Mammary epithelial cell (primary cell): ENCODE measurements at regions not wholly inside any gene's neighbourhood (a gene's known extent, or its start where the extent isn't known, plus 50 kb on each side); places are given as distances from the start of the nearest gene placed in this dataset.

Source experiments
- EZH2 ChIP-seq: IDR thresholded peaks from 2 replicates; pipeline ENCODE4 v1.6.1; 2012; ENCODE audit warnings: low read length, inconsistent platforms, borderline replicate concordance
- TF ChIP-seq, protein P1 (sequence below), 2 donors: IDR thresholded peaks in 1 of 2; conservative IDR thresholded peaks in 1 of 2; 2 replicates each; pipeline ENCODE4 v1.5.1; 2011 to 2012; ENCODE audit warnings: inconsistent platforms in 2 of 2, low read length in 2 of 2, mild to moderate bottlenecking in 2 of 2, control low read depth in 1 of 2, low read depth in 1 of 2; ENCODE audit not compliant: insufficient read depth in 1 of 2; ENCODE audit errors: extremely low read depth in 1 of 2

DNA sequence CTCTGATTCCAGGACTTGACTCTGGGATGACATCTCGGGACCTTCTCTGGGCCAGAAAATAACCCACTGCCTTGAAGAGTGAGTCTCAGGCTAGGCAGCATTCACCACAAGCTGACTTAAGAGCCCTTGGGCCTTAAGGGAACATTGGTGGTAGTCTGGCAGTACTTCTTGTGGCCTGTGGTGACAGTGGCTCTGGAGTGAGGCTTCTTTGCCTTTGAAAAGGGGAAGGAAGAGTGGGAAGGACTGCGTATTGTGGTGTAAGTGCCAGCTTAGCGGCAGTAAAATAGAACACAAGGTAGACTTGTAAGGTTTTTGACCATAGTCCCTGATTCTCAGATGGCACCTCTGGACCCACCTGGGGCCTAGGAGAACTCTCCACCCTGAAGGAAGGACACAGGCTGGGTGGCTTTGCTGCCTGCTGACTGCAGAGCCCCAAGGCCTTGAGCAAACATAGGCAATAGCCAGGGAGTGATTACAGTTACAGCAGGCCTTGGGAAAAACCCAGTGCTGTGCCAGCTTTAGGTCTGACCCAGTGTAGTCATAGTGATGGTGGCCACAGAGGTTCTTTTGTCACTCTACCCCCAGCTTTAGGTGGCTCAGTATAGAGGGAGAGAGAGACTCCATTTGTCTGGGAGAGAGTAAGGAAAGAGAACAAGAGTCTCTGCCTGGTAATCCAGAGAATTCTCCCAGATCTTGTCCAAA is 483.9 kb downstream of the SH2D4B start:
- TF ChIP-seq, protein P1, sequence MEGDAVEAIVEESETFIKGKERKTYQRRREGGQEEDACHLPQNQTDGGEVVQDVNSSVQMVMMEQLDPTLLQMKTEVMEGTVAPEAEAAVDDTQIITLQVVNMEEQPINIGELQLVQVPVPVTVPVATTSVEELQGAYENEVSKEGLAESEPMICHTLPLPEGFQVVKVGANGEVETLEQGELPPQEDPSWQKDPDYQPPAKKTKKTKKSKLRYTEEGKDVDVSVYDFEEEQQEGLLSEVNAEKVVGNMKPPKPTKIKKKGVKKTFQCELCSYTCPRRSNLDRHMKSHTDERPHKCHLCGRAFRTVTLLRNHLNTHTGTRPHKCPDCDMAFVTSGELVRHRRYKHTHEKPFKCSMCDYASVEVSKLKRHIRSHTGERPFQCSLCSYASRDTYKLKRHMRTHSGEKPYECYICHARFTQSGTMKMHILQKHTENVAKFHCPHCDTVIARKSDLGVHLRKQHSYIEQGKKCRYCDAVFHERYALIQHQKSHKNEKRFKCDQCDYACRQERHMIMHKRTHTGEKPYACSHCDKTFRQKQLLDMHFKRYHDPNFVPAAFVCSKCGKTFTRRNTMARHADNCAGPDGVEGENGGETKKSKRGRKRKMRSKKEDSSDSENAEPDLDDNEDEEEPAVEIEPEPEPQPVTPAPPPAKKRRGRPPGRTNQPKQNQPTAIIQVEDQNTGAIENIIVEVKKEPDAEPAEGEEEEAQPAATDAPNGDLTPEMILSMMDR (conservative IDR thresholded peaks at IDR 0.05 in 1 of 2, IDR thresholded peaks at IDR 0.05 in 1 of 2; ENCODE audit: extremely low read depth in 1 of 2, insufficient read depth in 1 of 2, low read depth in 1 of 2, low read length in 2 of 2) = no peak
- no peak for TF ChIP-seq EZH2
